GM08714 (cell line): ENCODE measurements at regions not wholly inside any gene's neighbourhood (a gene's known extent, or its start where the extent isn't known, plus 50 kb on each side); places are given as distances from the start of the nearest gene placed in this dataset.
"Not testable (repeated sequence)": the region's sequence is repeated elsewhere in the genome, so short reads cannot be mapped to it uniquely, and the experiment has no call there.

ENCODE experiments used
- H3K4me3 ChIP-seq: fragments of 200-500 bp; sonication (Bioruptor generic); 2 replicates; pipeline ENCODE4 v1.5.1; 2014; ENCODE audit warnings: mild to moderate bottlenecking, low read length, inconsistent platforms
- ZNF274 ChIP-seq: IDR thresholded peaks from 2 replicates; pipeline ENCODE4 v1.6.1; 2012; ENCODE audit warnings: mild to moderate bottlenecking, low read depth, low read length

DNA sequence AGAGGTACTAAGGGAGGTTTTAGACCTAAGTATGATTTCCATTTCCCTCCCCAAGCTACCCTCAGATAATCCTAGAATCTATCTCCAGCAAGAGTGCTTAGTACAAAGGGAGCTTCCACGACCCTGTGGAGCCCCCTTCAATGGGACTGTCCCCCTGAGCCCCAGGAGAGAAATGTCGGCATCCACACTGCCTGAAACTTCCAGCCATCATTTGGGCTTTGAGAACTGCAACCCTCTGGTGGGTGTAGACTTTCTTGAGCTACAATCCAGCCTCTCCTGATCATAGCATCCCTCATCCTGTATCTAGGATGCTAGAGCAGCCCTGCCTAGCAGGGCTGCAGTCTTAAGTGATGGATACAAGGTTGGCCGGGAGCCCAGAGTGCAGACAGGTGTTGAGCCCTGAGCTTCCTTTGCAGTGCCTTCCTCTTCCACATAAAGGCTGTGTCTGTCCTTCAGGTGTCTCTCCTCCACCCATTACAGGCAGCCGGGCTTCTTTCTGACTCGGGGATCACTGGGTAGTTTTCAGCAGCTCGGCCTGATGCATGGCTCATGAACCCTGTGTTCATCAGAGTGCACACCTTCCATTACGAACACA lies 424.5 kb downstream of the PREX1 start:
- no peak overlapping the region for H3K4me3 ChIP-seq
- no peak for TF ChIP-seq ZNF274

DNA sequence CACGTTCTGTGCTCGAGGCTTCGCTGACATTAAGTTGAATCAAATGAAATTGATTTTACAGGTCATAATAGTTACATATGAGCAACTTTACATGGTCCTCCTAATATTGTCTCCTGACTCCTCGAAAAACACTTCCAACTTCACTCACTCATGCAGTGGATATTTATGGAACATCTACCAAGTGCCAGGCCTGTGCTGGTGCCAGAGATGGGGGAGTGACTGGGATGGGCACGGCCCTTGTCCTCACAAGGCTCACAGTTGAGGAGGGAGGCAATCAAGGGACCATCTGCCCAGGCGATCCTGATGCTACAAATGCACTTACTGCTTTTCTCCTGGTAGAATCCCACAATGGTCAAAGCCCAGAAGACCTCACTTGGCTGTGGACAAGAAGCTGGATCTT lies 426.4 kb downstream of the PREX1 start:
- TF ChIP-seq ZNF274: no peak
- H3K4me3 ChIP-seq: no peak overlapping the region

DNA sequence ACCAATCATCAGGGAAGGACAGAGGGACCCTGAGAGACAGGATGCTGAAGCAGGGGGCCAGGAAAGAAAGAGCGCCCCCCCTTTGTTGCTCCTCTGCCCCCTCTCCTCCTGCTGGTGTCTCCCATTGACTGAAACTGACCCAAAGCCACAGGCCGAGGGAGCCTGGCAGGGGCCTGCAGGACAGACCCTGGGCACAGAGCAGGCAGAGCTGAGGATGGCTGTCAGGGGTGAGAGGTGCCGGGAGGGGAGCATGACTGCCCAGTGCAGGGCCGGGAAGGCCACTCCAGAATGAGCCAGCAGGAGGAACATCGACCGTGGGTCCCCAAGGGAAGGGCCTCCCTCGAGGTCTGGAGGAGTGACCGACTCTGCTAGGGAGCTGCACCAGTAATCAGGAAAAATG lies 427.8 kb downstream of the PREX1 start:
- H3K4me3 ChIP-seq: no peak overlapping the region

DNA sequence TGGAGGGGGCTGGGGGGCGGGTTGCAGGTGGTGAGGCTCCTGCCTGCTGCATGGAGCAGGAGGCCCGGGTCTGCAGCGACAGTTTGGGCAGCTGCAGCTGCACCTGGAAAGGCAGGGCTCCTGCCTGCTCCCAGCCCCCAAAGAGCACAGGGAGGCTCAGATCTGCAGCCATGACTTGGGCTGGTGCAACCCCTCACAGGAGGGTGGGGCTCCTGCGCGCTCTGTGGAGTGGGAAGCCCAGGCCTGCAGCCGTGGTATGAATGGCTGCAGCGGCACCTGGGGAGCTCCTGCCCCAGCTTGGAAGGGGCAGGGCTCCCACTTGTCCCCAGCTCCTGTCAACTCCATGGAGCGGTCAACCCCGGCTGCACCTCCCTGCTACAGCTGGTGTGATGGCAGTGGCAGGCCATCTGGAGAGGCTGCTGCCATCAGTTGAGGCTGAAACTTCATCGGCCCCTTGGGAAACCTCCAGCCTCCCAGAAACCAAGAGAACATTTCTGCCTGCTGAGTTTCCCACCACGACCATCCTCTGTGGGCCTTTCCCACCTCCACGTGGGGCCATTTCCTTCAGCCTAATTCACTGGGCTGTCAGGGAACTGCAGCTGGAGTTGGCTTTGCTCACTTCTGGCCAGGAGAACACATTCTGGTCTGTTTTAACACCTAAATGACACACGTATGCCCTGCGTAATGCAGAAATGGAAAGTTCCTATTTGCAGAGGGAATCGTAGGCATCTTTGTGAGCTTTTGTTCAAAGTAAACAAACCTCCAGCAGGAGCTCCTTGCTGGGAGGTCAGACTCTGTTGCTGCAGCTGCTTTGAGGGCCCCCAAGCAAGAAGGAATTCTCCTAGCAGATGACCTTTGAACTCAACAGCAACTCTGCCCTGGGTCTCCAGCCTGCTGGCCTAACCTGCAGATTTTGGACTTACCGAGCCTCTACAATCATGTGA lies 429.0 kb downstream of the PREX1 start:
- H3K4me3 ChIP-seq: no peak overlapping the region
- no peak for TF ChIP-seq ZNF274

More for the DNA sequence above, 427.8 kb downstream of the PREX1 start:
- TF ChIP-seq ZNF274: no peak

DNA sequence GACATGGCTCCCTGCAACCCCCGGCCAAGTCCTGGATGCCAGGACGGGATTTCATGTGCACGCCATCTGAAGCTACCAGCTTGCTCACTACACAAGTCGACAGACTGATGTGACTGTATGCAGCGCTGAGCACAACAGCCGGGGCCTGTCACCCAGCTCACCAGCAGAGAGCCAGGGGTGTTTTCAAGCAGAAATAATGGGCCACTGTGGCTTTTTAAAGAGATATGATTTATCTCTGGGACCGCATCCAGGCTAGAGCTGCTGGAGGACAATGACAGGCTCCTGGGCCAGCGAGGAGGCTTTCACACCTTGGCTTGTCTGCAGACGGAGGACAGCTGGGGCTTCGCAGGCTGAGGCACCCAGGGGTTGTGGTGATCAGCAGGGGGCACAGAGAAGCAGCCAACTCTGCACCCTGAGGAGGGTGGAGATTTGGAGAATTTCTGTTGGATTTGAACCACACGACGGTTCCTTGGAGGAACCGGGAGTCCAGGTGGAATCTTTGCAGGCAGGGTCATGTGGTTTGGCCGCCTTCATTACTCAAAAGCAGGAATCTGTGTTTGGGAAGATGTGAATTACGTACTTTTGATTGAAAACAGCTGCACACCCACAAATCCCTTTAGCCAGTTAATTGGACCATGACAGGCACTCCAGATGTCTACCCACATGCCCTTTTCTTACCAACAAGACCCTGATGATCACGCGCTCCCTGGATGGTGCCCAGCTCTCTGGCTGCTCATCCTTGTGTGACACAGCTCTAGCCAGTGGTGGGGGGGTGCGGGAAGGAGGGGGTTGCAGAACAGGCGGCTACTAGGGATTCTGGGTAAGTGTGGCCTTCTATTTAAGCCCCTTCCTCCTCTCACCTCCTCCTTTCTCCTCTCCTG lies 430.6 kb downstream of the PREX1 start:
- H3K4me3 ChIP-seq: not testable (repeated sequence)

DNA sequence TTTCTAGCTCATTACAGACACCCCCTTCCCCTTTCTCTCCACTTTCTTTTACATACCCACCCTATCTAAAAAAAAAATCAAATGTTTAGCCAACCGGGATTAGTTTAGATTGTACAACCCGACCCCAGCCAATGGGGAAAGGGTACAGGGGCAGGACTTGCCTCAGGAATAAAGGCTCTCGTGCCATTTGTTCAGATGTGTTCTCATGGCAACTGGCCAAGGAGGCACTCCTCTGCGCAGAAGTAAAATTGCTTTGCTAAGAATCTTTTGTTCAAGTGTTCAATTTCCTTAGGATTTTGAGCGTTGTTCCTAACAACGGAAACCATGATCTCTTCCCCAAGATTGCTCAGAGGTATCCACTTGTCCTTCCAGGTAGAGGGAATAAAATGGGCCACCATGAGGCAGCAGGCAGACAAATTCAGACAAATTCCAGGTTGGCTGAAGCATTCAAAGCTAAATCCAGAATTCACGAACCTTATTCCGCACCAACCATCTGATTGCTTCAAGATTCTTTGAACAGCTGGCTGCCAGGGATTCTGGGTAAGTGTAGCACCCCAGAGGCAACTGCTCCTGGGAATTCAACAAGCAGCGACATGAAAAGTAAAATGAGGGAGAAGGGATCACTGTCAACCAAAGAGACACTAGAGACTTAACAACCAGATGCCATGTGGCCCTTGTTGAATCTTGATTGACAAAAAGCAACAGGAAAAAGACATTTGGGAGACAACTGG lies 431.8 kb downstream of the PREX1 start:
- no peak overlapping the region for H3K4me3 ChIP-seq
- no peak for TF ChIP-seq ZNF274

DNA sequence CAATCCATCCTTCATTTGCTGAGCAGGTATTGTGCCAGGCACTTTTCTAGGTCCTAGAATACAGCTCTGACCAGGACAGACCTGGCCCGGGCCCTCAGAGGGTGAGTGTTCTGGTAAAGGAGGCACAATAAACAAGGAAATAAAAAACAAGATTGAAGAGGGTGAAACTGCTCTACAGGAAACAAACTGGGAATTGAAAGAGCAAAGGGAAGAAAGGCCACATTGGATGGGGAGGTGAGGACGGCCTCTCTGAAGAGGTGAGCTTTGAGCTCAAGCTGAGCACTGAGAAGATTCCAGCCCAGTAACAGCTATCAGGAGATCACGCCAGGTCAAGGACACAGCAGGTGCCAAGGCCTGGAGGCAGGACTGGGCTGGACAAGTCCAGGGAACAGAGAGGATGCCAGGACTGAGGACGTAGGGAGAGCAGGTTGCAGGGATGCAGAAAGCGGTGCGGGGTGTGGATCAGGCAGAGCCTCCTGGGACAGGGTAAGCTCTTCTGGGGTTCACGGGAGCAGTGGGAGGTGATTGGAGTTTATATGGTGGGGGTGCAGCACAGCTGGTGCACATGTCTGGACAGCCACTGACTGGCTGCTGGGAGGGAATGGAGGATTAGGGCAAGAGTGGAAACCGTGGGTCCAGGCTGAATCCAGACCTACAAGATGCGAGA lies 433.3 kb downstream of the PREX1 start:
- no peak for TF ChIP-seq ZNF274
- no peak overlapping the region for H3K4me3 ChIP-seq

DNA sequence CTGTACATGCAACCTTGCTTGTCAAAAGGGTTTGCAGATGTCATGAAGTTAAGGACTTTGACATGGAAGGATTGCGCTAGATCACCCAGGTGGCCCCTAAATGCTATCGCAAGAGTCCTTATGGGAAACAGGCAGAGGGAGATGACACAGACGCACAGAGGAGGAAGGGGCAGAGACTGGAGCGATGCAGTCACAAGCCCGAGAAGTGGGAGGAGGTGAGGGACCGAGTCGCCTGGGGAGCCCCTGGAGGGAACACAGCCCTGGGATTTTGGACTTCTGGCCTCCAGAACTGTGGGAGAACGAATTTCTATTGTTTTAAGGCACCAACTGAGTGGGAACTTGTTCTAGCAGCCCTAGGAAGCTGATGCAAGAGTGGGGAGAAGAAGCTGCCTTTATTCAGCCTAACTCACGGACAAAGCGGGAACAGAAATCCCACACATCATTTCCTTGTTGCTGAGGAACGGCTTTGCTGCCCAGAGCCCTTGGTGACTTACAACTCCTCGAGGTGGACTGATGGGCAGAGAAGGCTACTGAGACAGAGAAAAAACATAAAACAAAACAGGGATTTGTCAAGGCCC lies 434.0 kb downstream of the PREX1 start:
- no peak overlapping the region for H3K4me3 ChIP-seq
- no peak for TF ChIP-seq ZNF274

DNA sequence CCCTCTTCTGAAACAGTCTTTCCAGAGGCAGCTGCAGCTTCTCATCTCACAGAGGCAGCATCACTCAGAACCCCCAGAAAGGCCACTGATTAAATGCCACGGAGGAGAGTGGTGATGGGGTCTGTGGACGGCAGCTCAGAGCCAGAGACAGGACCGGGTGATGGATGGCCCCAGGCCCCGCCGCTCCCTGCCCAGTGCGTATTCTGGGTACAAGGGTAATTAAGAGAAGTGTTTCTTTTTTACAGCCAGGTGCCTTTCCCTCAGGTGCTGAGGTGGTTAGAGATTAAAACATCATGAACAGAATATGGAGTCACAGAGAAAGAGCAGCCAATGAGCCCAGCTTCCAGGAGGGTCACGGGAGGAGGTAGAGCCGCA lies 434.5 kb downstream of the PREX1 start:
- TF ChIP-seq ZNF274: no peak
- H3K4me3 ChIP-seq: no peak overlapping the region

DNA sequence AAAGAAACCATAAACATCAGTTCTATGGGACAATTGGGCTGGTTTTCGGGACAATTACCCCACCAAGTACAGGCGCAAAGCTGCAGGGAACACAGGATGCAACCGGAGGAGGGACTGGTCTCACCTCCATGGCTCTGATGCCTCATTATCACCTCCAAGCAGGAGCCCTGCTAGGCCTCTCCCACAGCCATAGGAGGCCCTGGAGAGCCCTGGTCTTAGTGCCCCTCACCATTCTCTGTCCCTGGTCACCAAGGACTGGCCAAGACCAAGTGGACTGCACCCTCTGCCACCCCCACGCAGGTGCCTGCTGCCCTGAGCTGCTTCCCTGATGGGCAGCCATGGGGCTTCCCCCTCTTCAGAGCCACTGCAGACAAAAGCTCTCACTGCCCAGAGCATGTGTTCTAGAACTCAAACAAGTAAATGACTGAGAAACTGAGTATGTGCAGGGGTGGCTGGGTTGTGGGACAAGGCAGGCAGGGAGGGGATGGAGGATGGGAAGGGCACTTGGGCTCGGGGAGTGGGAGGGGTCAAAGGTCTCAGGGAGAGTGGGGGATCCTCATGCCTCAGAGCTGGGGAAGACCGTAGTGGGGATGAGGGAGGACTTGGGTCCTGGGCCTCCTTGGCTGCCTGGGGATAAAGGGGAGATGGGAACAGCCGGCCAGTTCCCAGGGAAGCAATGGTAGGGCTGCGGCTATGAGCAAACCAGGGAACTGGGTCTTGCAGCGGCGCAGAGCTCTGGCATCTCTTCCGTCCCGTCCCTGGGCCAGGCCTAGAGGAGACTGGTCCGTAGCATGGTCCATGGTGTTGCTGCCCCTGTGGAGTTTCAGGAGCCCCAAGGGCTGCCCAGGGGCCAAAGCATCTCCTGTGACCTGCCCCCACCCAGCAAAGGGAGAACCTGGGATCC lies 435.1 kb downstream of the PREX1 start:
- TF ChIP-seq ZNF274: no peak

DNA sequence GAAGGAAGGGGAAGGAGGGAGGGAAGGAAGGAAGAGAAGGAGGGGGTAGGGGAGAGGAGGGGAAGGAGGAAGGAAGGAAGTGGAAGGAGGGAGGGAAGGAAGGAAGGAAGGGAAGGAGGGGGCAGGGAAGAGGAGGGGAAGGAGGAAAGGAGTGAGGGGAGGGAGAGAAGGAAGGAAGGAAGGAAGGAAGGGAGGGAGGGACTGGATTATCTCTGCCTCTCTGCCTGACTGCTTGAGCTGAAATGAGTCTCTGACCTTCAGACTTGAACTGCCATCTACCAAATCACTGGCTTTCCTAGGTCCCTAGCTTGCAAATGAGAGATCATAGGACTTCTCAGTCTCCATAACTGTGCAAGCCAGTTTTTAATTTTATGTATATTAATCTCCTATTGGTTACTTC lies 436.8 kb downstream of the PREX1 start:
- TF ChIP-seq ZNF274: no peak
- H3K4me3 ChIP-seq: no peak overlapping the region

More for the DNA sequence above, 435.1 kb downstream of the PREX1 start:
- H3K4me3 ChIP-seq: no peak overlapping the region

DNA sequence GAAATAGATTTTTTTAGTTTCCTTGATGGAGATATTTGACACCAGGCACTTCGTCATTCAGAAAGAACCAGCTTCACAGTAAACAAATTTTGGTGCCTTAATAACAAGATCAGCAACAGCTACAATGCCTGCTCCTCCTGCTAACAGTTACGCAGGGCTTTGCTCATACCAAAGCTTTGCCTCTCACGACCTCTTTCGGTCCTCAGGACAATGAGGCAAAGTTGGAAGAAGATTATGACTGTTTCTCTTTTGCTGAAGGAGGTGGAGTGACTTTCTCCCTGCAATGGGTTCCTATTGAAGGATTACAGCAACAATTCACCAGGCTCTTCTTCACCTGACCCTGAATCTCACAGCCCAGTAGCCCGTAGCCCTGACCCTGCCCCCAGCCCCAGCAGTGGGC lies 440.1 kb downstream of the PREX1 start:
- TF ChIP-seq ZNF274: no peak
- no peak overlapping the region for H3K4me3 ChIP-seq
